Retinal pigment epithelial cell (primary cell): ENCODE measurements at regions not wholly inside any gene's neighbourhood (a gene's known extent, or its start where the extent isn't known, plus 50 kb on each side); places are given as distances from the start of the nearest gene placed in this dataset.
A peak's percentile ranks its signal among the peaks of the same experiment; 100 is the strongest.

Experiments
- DNase-seq: peaks from one replicate; pipeline ENCODE4 v3.0.0-alpha.2; 2010; ENCODE audit warnings: low read depth
- H3K4me3 ChIP-seq: 2 replicates; pipeline ENCODE4 v1.5.1; 2011; ENCODE audit warnings: mild to moderate bottlenecking, low read length, control low read depth, moderate library complexity
- TF ChIP-seq, protein P1 (sequence below): conservative IDR thresholded peaks from 2 replicates; pipeline ENCODE4 v1.5.1; 2011; ENCODE audit warnings: low read depth, low read length, control low read depth, inconsistent platforms

DNA sequence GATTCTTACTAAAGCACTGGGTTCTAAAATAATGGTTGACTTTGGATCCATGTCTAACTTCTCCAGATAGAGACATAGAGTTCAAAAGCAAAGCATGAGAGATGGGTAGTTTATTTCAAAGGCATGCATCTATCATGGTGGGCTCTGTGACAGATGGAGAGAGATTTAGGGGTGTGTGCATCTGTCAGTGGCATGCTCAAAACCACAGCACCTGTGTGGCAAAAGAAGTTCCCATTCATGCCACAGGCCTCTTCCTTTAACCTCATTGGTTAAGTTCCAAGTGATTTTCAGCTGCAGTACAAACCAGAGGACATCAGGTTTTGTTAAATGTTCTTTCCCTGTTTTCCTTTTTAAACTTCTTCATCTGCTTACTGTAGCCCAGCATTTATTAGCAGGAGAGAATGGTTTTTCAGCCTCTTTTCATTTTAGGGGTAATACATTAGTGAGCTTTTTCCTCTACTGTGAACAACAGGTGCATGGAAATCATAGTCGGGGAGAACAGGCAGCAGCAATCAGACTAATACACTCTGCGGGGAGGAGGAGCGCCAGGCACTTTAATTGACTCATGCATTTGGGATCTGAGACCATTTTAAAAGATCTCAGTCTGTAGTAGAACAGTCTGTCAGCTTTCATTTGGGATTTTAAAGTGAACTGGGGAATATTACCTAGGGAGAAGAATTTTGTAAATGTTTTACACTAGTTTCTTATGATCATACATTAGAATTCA is 52.4 kb upstream of the UPP2 start:
- TF ChIP-seq, protein P1, sequence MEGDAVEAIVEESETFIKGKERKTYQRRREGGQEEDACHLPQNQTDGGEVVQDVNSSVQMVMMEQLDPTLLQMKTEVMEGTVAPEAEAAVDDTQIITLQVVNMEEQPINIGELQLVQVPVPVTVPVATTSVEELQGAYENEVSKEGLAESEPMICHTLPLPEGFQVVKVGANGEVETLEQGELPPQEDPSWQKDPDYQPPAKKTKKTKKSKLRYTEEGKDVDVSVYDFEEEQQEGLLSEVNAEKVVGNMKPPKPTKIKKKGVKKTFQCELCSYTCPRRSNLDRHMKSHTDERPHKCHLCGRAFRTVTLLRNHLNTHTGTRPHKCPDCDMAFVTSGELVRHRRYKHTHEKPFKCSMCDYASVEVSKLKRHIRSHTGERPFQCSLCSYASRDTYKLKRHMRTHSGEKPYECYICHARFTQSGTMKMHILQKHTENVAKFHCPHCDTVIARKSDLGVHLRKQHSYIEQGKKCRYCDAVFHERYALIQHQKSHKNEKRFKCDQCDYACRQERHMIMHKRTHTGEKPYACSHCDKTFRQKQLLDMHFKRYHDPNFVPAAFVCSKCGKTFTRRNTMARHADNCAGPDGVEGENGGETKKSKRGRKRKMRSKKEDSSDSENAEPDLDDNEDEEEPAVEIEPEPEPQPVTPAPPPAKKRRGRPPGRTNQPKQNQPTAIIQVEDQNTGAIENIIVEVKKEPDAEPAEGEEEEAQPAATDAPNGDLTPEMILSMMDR: no peak
- DNase-seq: peak; percentile 53
- no peak overlapping the region for H3K4me3 ChIP-seq

DNA sequence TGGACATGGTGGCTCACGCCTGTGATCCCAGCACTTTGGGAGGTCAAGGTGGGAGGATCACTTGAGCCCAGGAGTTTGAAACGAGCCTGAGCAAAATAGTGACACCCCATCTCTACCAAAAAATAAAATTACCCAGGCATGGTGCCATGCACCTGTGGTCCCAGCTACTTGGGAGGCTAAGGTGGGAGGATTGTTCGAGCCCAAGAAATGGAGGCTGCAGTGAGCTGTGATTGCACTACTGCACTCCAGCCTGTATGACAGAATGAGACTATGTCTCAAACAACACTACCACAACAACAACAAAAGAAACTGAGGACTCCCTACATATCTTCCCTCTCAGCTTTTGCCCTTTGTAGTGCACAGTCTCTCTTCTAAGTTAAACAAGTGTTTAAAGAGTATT is 53.3 kb upstream of the UPP2 start:
- TF ChIP-seq, protein P1: no peak
- H3K4me3 ChIP-seq: no peak overlapping the region
- DNase-seq: no peak

DNA sequence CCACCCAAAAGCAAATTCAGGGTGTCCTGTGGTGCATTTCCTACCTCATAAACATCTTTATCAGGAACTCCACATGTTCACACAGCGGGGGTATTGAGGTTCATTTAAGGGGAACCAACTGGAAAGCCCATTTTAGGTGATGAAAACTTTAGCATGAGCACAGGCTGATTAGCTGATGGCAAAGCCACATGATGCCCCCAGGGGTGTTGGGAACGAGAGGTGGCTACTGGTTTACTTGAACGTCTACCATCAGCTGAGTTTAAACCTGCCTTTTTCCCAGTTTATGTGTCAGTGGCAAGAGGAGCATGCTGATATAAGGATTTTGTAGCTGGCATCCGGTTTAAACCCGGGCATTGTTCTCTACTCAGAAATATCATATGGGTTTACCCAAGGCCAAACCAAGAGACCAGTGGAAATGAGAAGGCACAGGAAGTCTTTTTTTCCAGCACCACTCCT is 54.5 kb upstream of the UPP2 start:
- no peak for DNase-seq
- no peak overlapping the region for H3K4me3 ChIP-seq
- TF ChIP-seq, protein P1: no peak

DNA sequence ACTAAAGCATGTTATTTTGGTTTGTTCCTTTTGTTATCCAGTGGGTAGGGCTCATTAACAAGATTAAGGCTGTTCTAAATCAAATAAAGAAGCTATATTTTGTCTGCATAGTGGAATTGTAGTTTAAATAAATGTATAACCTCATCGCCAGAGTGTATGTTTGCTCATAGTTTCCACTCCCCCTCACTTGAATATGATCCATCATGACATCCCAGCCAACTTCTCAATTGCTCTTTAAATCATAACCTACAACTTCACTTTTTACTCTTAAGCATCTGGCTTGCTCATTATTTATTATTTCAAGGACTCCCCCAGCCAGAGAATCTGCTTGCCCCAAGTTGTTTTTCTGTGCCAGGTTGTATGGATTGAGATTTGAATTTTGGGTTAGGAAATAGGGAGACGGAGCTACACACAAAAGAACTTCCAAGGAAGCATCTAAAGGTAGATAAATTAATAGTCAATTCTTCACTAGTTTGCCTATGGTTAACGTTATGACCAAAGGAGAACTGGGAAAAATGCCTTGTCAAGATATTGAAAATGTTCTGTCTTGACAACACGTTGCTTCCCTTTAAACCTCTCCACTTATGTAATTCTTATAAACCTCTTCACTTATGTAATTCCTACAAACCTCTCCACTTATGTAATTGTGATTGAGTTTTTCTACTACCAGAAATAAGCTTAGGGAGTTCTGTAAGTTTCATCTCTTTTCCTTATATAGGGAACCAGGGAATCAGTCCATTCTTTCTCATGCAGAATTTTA is 55.4 kb upstream of the UPP2 start:
- no peak for DNase-seq
- TF ChIP-seq, protein P1: no peak
- H3K4me3 ChIP-seq: no peak overlapping the region

DNA sequence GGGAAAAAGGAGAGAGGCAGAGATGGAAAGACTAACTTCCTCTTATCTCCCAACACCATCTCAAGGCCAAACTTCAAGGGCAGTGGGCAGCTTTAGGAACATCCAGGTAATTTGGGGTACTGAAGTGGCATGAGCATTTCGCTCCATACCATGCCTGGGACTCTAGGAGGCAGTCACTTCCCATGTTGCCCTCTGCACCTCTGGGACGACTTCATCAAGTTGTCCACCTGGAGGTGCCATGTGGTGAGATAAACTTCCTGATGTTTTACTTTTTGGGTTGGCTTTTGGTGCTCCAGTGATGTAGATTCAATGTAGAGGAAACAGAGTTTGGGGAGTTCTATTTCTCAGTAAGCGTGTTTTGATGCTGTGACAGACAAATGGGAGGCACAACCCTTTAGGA is 56.3 kb upstream of the UPP2 start:
- no peak for DNase-seq
- TF ChIP-seq, protein P1: peak; percentile 24
- no peak overlapping the region for H3K4me3 ChIP-seq

DNA sequence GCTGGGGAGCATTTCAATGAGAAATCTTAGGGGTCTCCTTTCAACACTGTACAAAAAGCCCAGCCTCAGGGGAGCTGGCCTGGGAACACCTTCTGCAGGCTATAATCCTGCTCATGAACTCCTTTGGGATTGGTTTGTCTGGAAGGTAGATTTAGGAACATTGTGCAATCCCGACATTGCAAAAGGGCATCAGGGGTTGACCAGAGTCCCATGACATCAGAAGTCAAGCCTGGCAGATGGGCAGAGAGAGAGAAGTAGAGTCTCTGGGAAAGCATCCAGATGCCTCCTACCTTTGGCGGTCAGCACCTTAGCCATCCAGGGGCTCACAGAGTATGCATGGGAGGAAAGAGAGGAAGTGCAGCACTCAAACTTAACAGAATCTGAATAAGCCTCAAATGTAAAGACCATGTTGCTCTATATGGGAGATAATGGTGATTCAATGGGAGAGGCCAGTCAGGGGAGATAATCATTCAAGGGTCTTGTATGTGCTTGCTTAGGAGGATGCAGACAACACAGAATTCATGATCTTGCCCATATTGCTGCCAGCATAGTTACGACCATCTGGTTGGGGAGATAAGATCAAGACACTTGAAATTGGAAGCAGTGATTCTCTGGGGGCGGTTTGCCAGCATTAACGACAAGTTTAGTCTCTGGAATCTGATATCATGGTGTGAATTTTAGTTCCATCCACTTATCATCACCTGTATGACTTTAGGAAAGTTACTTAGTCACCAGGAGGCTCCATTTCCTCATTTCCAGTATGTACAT is 58.3 kb upstream of the UPP2 start:
- H3K4me3 ChIP-seq: no peak overlapping the region
- TF ChIP-seq, protein P1: no peak
- no peak for DNase-seq
